HFF-Myc (cell line): ENCODE measurements at regions not wholly inside any gene's neighbourhood (a gene's known extent, or its start where the extent isn't known, plus 50 kb on each side); places are given as distances from the start of the nearest gene placed in this dataset.

ENCODE experiments used
- DNase-seq: peaks from one replicate; pipeline ENCODE4 v3.0.0-alpha.2; 2011; ENCODE audit warnings: low read depth; ENCODE audit errors: extremely low read depth
- H3K4me3 ChIP-seq: replicated peaks from 2 replicates; pipeline ENCODE4 v1.5.1; 2011; ENCODE audit warnings: low read depth, mild to moderate bottlenecking, control low read depth, low read length
- TF ChIP-seq, protein P1 (sequence below): IDR thresholded peaks from 2 replicates; pipeline ENCODE4 v1.5.1; 2012; ENCODE audit warnings: mild to moderate bottlenecking, low read depth, low read length, control low read depth; ENCODE audit errors: missing control alignments

DNA sequence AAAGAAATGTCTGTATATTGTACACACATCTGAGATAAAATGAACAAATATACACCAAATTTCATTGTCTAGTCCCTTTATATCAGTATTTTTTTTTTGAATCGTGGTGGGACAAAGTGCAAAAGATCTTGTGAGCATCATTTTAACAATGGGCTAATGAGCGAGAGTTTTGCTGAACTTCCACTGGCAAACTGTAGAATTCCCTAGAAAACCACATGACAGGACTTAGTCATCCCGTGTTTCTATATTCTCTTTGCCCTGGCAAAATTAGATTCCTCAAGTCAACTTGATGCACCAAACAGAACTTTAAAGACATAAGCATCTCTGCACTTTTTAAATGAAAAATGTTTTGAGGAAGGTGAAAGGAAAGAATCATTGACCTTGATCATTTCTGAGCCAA lies 488.2 kb upstream of the PTBP2 start:
- TF ChIP-seq, protein P1, sequence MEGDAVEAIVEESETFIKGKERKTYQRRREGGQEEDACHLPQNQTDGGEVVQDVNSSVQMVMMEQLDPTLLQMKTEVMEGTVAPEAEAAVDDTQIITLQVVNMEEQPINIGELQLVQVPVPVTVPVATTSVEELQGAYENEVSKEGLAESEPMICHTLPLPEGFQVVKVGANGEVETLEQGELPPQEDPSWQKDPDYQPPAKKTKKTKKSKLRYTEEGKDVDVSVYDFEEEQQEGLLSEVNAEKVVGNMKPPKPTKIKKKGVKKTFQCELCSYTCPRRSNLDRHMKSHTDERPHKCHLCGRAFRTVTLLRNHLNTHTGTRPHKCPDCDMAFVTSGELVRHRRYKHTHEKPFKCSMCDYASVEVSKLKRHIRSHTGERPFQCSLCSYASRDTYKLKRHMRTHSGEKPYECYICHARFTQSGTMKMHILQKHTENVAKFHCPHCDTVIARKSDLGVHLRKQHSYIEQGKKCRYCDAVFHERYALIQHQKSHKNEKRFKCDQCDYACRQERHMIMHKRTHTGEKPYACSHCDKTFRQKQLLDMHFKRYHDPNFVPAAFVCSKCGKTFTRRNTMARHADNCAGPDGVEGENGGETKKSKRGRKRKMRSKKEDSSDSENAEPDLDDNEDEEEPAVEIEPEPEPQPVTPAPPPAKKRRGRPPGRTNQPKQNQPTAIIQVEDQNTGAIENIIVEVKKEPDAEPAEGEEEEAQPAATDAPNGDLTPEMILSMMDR, result no peak
- DNase-seq, result no peak
- H3K4me3 ChIP-seq, result no peak overlapping the region

DNA sequence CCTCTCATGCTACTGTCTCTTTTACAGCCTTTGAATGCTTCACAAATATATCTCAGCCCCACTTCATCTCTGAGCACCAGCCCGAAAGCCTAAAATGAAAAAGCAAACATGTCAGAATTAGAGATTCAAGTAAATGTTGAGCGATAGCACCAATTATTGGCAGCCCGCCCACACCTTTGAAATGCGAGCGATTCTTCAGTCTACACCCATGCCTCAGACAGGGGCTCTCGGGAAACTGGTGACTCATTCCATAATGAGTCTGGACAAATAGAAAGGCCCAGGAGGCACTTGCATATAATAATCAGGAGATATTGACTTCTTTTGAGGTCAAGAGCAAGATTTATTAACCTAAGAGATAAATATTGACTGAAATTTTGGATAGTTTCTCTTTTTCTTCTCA lies 487.3 kb upstream of the PTBP2 start:
- DNase-seq, result no peak

DNA sequence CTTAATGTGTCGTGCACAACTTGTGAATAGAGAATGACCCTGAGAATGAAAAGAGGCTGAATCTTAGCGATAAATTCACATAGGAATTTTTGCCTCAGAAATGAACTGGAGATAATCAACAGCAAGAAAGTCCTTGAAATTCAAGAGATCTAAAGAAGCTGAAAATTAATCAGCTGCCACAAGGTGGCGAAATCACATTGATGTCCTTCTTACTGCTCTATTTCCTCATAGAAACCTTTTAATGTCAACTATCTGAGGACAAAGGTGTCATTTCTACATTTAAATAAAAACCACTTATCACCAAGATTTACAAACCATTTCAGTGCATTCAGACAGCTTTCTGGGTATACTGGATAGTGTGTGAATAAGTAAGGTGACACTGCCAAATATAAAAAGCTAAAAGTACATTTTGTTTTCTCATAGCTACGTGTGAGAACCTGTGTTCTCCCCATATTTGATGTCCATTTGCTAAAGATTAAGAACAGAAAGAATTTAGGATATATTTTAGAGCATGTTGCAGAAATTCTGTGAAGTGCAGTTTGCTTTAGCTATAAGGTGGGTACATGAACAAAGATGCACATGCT lies 485.3 kb upstream of the PTBP2 start:
- TF ChIP-seq, protein P1, result peak; percentile 38
- DNase-seq, result peak; percentile 44

More for the DNA sequence above, 487.3 kb upstream of the PTBP2 start:
- TF ChIP-seq, protein P1, result no peak
- no peak overlapping the region for H3K4me3 ChIP-seq

DNA sequence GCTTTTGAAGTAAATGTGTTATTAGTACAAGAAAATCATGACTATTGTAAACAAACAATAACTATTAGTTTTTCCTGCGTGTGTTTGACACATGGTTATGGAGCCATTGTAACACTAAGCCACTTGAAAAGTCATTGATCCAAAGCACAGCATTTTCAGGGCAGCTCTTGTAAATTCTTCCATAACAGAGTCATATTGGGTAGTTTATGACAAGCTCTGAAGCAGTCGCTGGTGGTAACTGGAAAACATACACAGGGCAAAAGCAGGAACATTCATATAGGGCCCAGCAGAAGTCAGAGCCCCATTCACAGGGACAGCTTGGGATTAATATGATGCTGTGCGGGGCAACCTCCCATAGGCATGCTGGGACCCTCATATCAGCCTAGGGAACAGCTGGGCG lies 483.2 kb upstream of the PTBP2 start:
- no peak for DNase-seq
- H3K4me3 ChIP-seq, result no peak overlapping the region
- TF ChIP-seq, protein P1, result no peak

More for the DNA sequence above, 485.3 kb upstream of the PTBP2 start:
- H3K4me3 ChIP-seq, result no peak overlapping the region

DNA sequence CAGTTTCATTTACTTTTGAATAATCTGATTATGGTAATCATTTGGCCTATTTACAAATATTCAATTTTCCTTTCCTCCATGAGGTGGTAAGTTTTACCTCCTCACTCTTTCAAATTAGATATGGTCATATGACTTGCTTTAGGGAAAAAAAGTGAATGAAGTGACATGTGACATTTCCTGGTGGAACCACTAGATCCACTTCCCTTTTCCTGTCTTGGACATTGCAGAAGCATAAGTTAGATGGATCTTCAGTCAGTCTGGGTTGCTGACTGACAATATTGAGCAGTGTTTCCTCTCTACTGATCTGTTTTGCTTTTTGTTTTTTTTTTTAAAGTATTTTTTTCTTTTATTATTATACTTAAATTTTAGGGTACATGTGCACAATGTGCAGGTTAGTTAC lies 481.1 kb upstream of the PTBP2 start:
- TF ChIP-seq, protein P1, result no peak
- no peak for DNase-seq
- H3K4me3 ChIP-seq, result no peak overlapping the region

DNA sequence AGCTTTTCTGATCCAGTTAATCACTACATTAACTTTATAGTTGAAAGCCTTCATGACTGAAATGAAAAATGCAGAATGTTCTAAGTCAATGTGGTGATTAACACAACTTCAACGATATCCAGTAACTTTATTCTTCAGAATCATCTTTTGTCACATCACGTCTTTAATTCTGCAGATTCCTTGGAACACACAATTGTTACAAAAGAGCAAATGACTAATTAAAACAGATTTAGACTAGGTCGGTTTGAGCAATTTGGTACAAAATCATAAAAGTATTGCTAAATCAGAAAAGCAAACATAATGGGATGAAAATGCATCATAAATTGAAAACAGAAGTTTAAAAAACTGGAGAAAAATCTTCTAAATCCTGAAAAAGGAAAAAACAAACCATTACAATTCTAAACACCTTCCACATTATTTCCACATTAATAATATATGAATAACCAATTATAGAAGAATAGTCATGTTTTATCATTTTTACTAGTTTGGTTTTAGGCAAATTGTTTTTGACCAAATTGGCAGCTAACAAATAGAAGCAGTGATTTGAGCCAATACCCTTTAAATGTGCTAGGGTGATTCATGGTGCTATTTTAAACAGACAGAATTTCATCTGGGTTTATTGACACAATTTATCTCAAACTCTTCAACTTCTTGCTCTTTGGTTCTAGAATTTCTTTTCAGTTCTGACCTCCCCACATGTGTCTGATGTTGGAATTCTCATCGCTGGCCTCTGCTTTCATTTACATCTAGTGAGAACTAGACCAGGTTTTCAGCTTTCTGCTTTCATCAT lies 468.1 kb upstream of the PTBP2 start:
- TF ChIP-seq, protein P1, result no peak
- no peak overlapping the region for H3K4me3 ChIP-seq
- no peak for DNase-seq
